K562 (cell line): ENCODE measurements at regions not wholly inside any gene's neighbourhood (a gene's known extent, or its start where the extent isn't known, plus 50 kb on each side); places are given as distances from the start of the nearest gene placed in this dataset.

Experiments used
- ATAC-seq: fragments of 200-7000 bp; cut with Tn5 transposase; 3 replicates; pipeline ENCODE4 v1.9.1; 2020; ENCODE audit warnings: moderate library complexity
- BruUV-seq: library from RNA; stranded (reverse); fragments of 400-500 nt; replicated peaks from 2 replicates; lab custom pipeline; 2021; lab: Mats Ljungman, UMichigan
- CTCF ChIA-PET: fragments of 300-600 bp; formaldehyde crosslinking; extraction: SDS; loops from one replicate; lab custom pipeline; 2021; ENCODE audit warnings: low intra/inter-chr PET ratio; lab: Yijun Ruan, JAX
- POLR2A ChIA-PET: fragments of 300-600, 350-650 bp; sonication (Branson Sonifier 250); formaldehyde crosslinking; extraction: SDS; loops from one replicate; lab custom pipeline; 2021; ENCODE audit warnings: antibody characterized with exemption, inconsistent platforms; lab: Yijun Ruan, JAX
- DNase-seq, 4 experiments: peaks; one replicate each; pipeline versions ENCODE4 v3.0.0 to v3.0.0-alpha.2; 2011 to 2018; ENCODE audit warnings: low spot score in 3 of 4, mixed read lengths in 3 of 4; ENCODE audit errors: extremely low read depth in 1 of 4
- FAIRE-seq: peaks from 2 replicates; lab custom pipeline; 2011; peaks lifted over from hg19 to GRCh38; lab: Jason Lieb, UNC
- H2AFZ ChIP-seq: 2 replicates; pipeline ENCODE4 v1.6.0; 2011; ENCODE audit warnings: low read depth, low read length, control low read depth, inconsistent platforms
- H3K27ac ChIP-seq: fragments of 200-600 bp; 3 replicates; pipeline ENCODE4 v1.8.0; 2011; ENCODE audit warnings: low read depth, mild to moderate bottlenecking, control low read depth, inconsistent platforms, low read length, moderate library complexity, mixed read lengths; ENCODE audit errors: extremely low read depth
- H3K27me3 ChIP-seq, 2 experiments: fragments of 300-600 bp in 1 of 2; 2 replicates in 1 of 2; 3 replicates in 1 of 2; pipeline versions ENCODE4 v1.6.0 to v1.8.0; 2011; ENCODE audit warnings: inconsistent platforms in 2 of 2, low read length in 2 of 2, mild to moderate bottlenecking in 1 of 2, mixed read lengths in 1 of 2, moderate library complexity in 1 of 2; ENCODE audit not compliant: control insufficient read depth in 2 of 2, insufficient read depth in 2 of 2
- H3K36me3 ChIP-seq: fragments of 300-600 bp; 3 replicates; pipeline ENCODE4 v1.8.0; 2011; ENCODE audit warnings: mild to moderate bottlenecking, low read length, inconsistent platforms; ENCODE audit not compliant: control insufficient read depth, insufficient read depth
- H3K4me1 ChIP-seq, 2 experiments: fragments of 200-600 bp in 1 of 2; replicated peaks in 1 of 2; 2 replicates in 1 of 2; 3 replicates in 1 of 2; pipeline versions ENCODE4 v1.5.1 to v1.8.0; 2011; ENCODE audit warnings: inconsistent platforms in 2 of 2, low read length in 2 of 2, mild to moderate bottlenecking in 1 of 2, mixed read lengths in 1 of 2, moderate library complexity in 1 of 2; ENCODE audit not compliant: control insufficient read depth in 2 of 2, insufficient read depth in 2 of 2
- H3K4me2 ChIP-seq: 2 replicates; pipeline ENCODE4 v1.6.1; 2011; ENCODE audit warnings: low read length, control low read depth, inconsistent platforms, mixed read lengths; ENCODE audit not compliant: insufficient read depth
- H3K4me3 ChIP-seq: fragments of 200-600 bp; sonication (generic), shearing (Covaris generic); 2 replicates; pipeline ENCODE4 v1.5.1; 2016; ENCODE audit warnings: control low read depth, inconsistent platforms
- H3K79me2 ChIP-seq: fragments of 200-600 bp; 3 replicates; pipeline ENCODE4 v1.8.0; 2011; ENCODE audit warnings: low read length, inconsistent platforms; ENCODE audit not compliant: control insufficient read depth, insufficient read depth
- H3K9ac ChIP-seq, 2 experiments: 2 replicates each; pipeline versions ENCODE4 v1.6.0 to v1.6.1; 2011; ENCODE audit warnings: low read depth in 2 of 2, low read length in 2 of 2, control low read depth in 1 of 2, inconsistent platforms in 1 of 2, mild to moderate bottlenecking in 1 of 2, mixed read lengths in 1 of 2; ENCODE audit not compliant: insufficient read depth in 1 of 2
- H3K9me1 ChIP-seq: one replicate; pipeline ENCODE4 v1.6.0; 2011; ENCODE audit warnings: inconsistent platforms, mild to moderate bottlenecking, low read length, moderate library complexity; ENCODE audit not compliant: control insufficient read depth, insufficient read depth
- H3K9me3 ChIP-seq: replicated peaks from 2 replicates; pipeline ENCODE4 v1.5.1; 2011; ENCODE audit warnings: low read depth, low read length, inconsistent platforms; ENCODE audit not compliant: control insufficient read depth, insufficient read depth
- H4K20me1 ChIP-seq: replicated peaks from 2 replicates; pipeline ENCODE4 v1.6.1; 2011; ENCODE audit warnings: low read length, inconsistent platforms, mixed read lengths; ENCODE audit not compliant: control insufficient read depth, insufficient read depth
- E2F1 ChIP-seq: sonication (generic); formaldehyde crosslinking; IDR thresholded peaks from 2 replicates; pipeline ENCODE4 v1.8.1; 2023; ENCODE audit warnings: mild to moderate bottlenecking, missing genetic modification reagents, moderate library complexity
- FIP1L1 ChIP-seq: fragments of 200-400 bp; formaldehyde crosslinking; IDR thresholded peaks from 2 replicates; pipeline ENCODE4 v1.6.1; 2018; ENCODE audit warnings: mild to moderate bottlenecking, low read depth, low read length; ENCODE audit not compliant: poor library complexity, severe bottlenecking
- HEY1 ChIP-seq: fragments of 250-450 bp; sonication (Bioruptor Pico); IDR thresholded peaks from 2 replicates; pipeline ENCODE4 v1.5.0; 2020; ENCODE audit warnings: mild to moderate bottlenecking, moderate library complexity, borderline replicate concordance
- HMGXB4 ChIP-seq: sonication (generic); formaldehyde crosslinking; IDR thresholded peaks from 2 replicates; pipeline ENCODE4 v1.8.1; 2023; ENCODE audit warnings: mild to moderate bottlenecking, missing genetic modification reagents
- ILK ChIP-seq: fragments of 450-650 bp; IDR thresholded peaks from 2 replicates; pipeline ENCODE4 v1.6.1; 2016; ENCODE audit warnings: missing genetic modification characterization, low read depth, mild to moderate bottlenecking, missing compliant biosample characterization, moderate library complexity, borderline replicate concordance
- KAT7 ChIP-seq: sonication (generic); formaldehyde crosslinking; IDR thresholded peaks from 2 replicates; pipeline ENCODE4 v1.8.0; 2022; ENCODE audit warnings: missing genetic modification reagents, mild to moderate bottlenecking, borderline replicate concordance
- KLF13 ChIP-seq: fragments of 450-650 bp; IDR thresholded peaks from 2 replicates; pipeline ENCODE4 v1.6.1; 2016; ENCODE audit warnings: missing genetic modification characterization, low read depth, mild to moderate bottlenecking, missing compliant biosample characterization, moderate library complexity, borderline replicate concordance
- MAFF ChIP-seq: IDR thresholded peaks from 2 replicates; pipeline ENCODE4 v1.6.1; 2012; ENCODE audit warnings: low read length, improper control_type of control experiment
- NFRKB ChIP-seq: fragments of 450-650 bp; IDR thresholded peaks from 2 replicates; pipeline ENCODE4 v1.6.1; 2016; ENCODE audit warnings: low read depth
- ZNF224 ChIP-seq: sonication (generic); formaldehyde crosslinking; IDR thresholded peaks from 2 replicates; pipeline ENCODE4 v1.8.0; 2022; ENCODE audit warnings: mild to moderate bottlenecking, missing genetic modification reagents
- ZNF316 ChIP-seq: fragments of 450-650 bp; IDR thresholded peaks from 2 replicates; pipeline ENCODE4 v1.6.1; 2016
- ZNF707 ChIP-seq: fragments of 250-450 bp; sonication (Bioruptor Pico); conservative IDR thresholded peaks from 2 replicates; pipeline ENCODE4 v1.8.0; 2022; ENCODE audit warnings: inconsistent platforms, mild to moderate bottlenecking, moderate library complexity
- ZNF717 ChIP-seq: fragments of 250-450 bp; sonication (Bioruptor Pico); IDR thresholded peaks from 2 replicates; pipeline ENCODE4 v1.5.0; 2021
- WGBS: fragments of 100-300 bp; shearing (Covaris generic); methylation state at CpG from one replicate; pipeline ENCODE4 v1.1.6; 2016; ENCODE audit warnings: low coverage, mixed read lengths; ENCODE audit not compliant: insufficient coverage; ENCODE audit errors: missing lambda C conversion rate; 5-methylcytosine and 5-hydroxymethylcytosine counted together
- in situ Hi-C: fragments of 300-500 bp; cut with MboI; formaldehyde crosslinking; loops from 4 replicates; pipeline ENCODE4 v1.15.0; 2018; ENCODE audit warnings: inconsistent platforms, mixed read lengths
- intact Hi-C: fragments of 100-400 bp; cut with micrococcal nuclease; formaldehyde crosslinking; loops from 2 replicates; pipeline ENCODE4 v1.14.2; 2022
- TF ChIP-seq, protein P1 (sequence below): fragments of 150-350 bp; IDR thresholded peaks from 2 replicates; pipeline ENCODE4 v1.6.1; 2014; ENCODE audit warnings: low read depth, mild to moderate bottlenecking, low read length, borderline replicate concordance

- Histone ChIP-seq H3K9ac (no peak overlapping the region), H3K36me3 (no peaks in the 10 kb centered on the region), H3K4me3 (no peak overlapping the region), H3K27me3 (no peaks in the 10 kb centered on the region), H4K20me1 (no peaks in the 10 kb centered on the region), H3K9me3 (no peaks in the 10 kb centered on the region), H3K27ac (no peak overlapping the region), H3K79me2 (no peaks in the 10 kb centered on the region), H2AFZ (no peak overlapping the region), H3K9me1 (no peaks in the 10 kb centered on the region), H3K4me2 (no peak overlapping the region), H3K4me1 (no peaks in the 10 kb centered on the region)
- ATAC-seq: no peak
- POLR2A ChIA-PET: no interaction called here
- no peak for DNase-seq
- intact Hi-C loops (no loop called here), in situ Hi-C loops (no loop called here)
- 11% methylated on average over 4 of the region's 4 CpGs for WGBS
- FAIRE-seq: no peak
- no TSS peak for BruUV-seq
- CTCF ChIA-PET: no interaction called here
- no peak for TF ChIP-seq ILK
- TF ChIP-seq, protein P1, sequence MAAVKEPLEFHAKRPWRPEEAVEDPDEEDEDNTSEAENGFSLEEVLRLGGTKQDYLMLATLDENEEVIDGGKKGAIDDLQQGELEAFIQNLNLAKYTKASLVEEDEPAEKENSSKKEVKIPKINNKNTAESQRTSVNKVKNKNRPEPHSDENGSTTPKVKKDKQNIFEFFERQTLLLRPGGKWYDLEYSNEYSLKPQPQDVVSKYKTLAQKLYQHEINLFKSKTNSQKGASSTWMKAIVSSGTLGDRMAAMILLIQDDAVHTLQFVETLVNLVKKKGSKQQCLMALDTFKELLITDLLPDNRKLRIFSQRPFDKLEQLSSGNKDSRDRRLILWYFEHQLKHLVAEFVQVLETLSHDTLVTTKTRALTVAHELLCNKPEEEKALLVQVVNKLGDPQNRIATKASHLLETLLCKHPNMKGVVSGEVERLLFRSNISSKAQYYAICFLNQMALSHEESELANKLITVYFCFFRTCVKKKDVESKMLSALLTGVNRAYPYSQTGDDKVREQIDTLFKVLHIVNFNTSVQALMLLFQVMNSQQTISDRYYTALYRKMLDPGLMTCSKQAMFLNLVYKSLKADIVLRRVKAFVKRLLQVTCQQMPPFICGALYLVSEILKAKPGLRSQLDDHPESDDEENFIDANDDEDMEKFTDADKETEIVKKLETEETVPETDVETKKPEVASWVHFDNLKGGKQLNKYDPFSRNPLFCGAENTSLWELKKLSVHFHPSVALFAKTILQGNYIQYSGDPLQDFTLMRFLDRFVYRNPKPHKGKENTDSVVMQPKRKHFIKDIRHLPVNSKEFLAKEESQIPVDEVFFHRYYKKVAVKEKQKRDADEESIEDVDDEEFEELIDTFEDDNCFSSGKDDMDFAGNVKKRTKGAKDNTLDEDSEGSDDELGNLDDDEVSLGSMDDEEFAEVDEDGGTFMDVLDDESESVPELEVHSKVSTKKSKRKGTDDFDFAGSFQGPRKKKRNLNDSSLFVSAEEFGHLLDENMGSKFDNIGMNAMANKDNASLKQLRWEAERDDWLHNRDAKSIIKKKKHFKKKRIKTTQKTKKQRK: no peak
- no peak for TF ChIP-seq HEY1 (CRISPR knock-in tag)
- 0 out of 2 replicates have a peak, but pooled peaks have one; percentile 9 for TF ChIP-seq MAFF
- no peak for TF ChIP-seq KLF13 (tag)
- no peak for TF ChIP-seq ZNF224
- TF ChIP-seq FIP1L1: no peak
- TF ChIP-seq NFRKB: no peak
- no peak for TF ChIP-seq E2F1 (CRISPR knock-in tag)
- TF ChIP-seq ZNF717 (CRISPR knock-in tag): no peak
- no peak for TF ChIP-seq KAT7 (CRISPR knock-in tag)
- peak; percentile 62; the same call in 1 of the 2 replicates for TF ChIP-seq ZNF316
- no peak for TF ChIP-seq HMGXB4 (CRISPR knock-in tag)
- TF ChIP-seq ZNF707: no peak
These were observed 183.9 kb downstream of the PDCD6IP start for GRCh38 chr3:33982269-33982798.
